Stimulated activated naive CD8-positive, alpha-beta T cell treated with anti-CD3 and anti-CD28 coated beads, Interleukin-15, Interleukin-2, amounts not matched to agents 100 ng/mL and 50 ng/mL, for 24 hours (primary cell): ENCODE measurements at regions not wholly inside any gene's neighbourhood (a gene's known extent, or its start where the extent isn't known, plus 50 kb on each side); places are given as distances from the start of the nearest gene placed in this dataset.
"Not testable (repeated sequence)": the region's sequence is repeated elsewhere in the genome, so short reads cannot be mapped to it uniquely, and the experiment has no call there.

ENCODE experiments used
- H3K27ac Mint-ChIP-seq: one replicate; pipeline ENCODE4 v1.8.0; 2021; ENCODE audit warnings: mild to moderate bottlenecking, mixed read lengths
- H3K27me3 Mint-ChIP-seq: one replicate; pipeline ENCODE4 v1.8.0; 2021; ENCODE audit warnings: mixed read lengths
- H3K36me3 Mint-ChIP-seq: one replicate; pipeline ENCODE4 v1.8.0; 2021; ENCODE audit warnings: low read depth, mixed read lengths
- H3K4me1 Mint-ChIP-seq: one replicate; pipeline ENCODE4 v1.8.0; 2021; ENCODE audit warnings: low read depth, mixed read lengths
- H3K4me3 Mint-ChIP-seq: one replicate; pipeline ENCODE4 v1.8.0; 2021; ENCODE audit warnings: mild to moderate bottlenecking, mixed read lengths
- H3K9me3 Mint-ChIP-seq: one replicate; pipeline ENCODE4 v1.8.0; 2021; ENCODE audit warnings: mixed read lengths

DNA sequence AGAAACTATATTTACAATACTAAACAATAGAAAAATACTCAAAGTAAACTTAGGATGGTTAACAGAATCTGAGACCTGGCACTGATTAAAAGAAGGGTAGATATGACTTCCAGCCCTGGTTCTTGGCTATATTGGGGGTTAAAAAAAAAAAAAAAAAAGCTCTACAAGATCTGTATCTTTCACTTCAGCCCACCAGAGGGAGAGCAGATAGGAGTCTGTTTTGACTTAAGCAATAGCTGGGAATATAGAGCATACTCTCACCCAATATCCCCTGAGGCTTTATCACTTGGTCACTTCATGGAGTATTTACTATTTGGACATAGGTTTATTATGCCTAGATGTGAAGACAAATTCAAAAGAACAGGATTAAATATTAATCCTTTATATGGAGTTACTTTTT is 598.9 kb upstream of the LINC00305 start:
- Mint-ChIP-seq H3K36me3 (no peaks in the 10 kb centered on the region), H3K4me3 (no peak overlapping the region), H3K27ac (no peak overlapping the region), H3K27me3 (no peaks in the 10 kb centered on the region), H3K9me3 (peaks cover 15% of the 10 kb centered on the region), H3K4me1 (no peaks in the 10 kb centered on the region)

DNA sequence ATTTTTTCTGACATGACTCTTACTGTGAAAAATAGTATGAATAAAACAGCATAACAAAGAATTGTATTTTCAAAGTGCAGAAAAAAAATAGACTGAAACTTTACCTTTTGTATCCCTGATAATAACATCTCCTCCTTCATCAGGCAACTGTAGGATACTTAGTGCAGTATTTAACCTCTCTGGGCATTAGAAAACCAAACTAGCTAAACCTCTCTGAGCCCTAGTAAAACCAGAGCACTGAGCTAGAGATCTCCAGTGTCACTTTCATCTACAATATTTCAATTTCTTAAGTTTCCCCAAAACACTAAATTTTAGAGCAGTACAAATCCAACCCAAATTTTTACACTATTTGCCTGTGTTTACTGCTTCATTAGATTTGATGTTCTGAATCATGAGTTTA is 594.0 kb upstream of the LINC00305 start:
- no peak overlapping the region for H3K27ac Mint-ChIP-seq
- H3K4me1 Mint-ChIP-seq, result no peaks in the 10 kb centered on the region
- H3K27me3 Mint-ChIP-seq, result no peaks in the 10 kb centered on the region
- H3K36me3 Mint-ChIP-seq, result no peaks in the 10 kb centered on the region
- peaks cover 4% of the 10 kb centered on the region for H3K9me3 Mint-ChIP-seq
- H3K4me3 Mint-ChIP-seq, result no peak overlapping the region

DNA sequence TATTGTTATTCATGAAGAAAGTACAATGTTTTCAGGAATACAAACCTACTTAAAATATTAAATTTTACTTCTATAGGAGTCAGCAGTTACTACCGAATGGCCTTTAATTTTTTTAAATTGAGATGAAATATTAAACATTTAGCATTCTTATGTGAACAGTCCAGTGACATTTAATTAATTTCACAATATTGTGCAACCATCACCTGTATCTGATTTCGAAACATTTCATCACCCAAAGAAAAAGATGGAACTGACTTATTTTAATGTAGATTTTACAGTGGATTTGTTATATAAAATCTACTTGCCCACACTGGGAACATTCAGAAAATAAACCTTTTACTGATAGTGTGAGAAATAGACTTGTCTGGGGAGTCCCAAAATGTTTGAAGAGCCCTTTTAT is 585.2 kb upstream of the LINC00305 start:
- Mint-ChIP-seq H3K4me1 (no peaks in the 10 kb centered on the region), H3K9me3 (peaks cover 7% of the 10 kb centered on the region), H3K27me3 (no peaks in the 10 kb centered on the region), H3K4me3 (no peak overlapping the region), H3K36me3 (no peaks in the 10 kb centered on the region), H3K27ac (no peak overlapping the region)

DNA sequence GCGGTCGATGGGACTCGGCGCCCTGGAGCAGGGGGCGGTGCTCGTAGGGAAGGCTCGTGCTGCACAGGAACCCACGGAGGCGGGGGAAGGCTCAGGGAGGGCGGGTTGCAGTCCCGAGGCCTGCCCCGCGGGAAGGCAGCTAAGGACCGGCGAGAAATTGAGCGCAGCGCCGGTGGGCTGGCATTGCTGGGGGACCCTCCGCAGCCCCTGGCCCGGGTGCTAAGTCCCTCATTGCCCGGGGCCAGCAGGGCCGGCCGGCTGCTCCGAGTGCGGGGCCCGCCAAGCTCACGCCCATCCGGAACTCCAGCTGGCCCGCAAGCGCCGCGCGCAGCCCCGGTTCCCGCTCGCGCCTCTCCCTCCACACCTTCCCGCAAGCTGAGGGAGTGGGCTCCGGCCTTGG is 576.8 kb upstream of the LINC00305 start:
- H3K9me3 Mint-ChIP-seq, H3K4me3 Mint-ChIP-seq, H3K27me3 Mint-ChIP-seq, H3K27ac Mint-ChIP-seq, H3K36me3 Mint-ChIP-seq, H3K4me1 Mint-ChIP-seq: not testable (repeated sequence)

DNA sequence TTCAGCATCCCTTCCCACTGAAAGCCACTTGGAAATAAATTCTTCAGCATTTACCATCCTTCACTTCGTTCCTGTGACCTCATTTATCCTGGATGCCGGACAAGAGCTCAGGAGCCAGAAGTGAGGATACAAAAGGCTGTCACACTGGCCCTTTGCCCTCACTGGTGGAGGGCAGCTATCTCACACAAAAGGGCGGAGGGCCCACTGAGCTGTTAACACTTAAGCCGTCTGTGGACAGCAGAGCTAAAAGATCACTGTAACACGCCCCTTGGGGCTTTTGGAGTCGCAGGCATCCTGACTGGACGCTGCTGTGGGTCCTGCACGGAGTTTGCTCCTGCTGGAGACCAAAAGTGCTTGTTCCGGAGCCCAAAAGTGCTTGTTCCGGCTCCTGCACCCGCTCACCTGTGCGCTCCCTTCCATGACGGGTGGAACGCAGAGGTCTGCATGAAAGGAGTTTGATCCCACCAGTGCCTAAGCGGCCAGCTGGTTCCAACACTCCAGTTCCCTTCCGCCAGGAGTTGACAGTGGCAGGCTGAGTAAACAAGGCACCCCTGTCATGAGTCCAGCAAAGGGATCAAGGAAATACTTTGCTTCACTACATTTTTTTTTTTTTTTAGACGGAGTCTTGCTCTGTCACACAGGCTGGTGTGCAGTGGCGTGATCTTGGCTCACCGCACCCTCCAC is 572.0 kb upstream of the LINC00305 start:
- no peaks in the 10 kb centered on the region for H3K27me3 Mint-ChIP-seq
- no peaks in the 10 kb centered on the region for H3K9me3 Mint-ChIP-seq
- H3K4me3 Mint-ChIP-seq, result no peak overlapping the region
- no peak overlapping the region for H3K27ac Mint-ChIP-seq
- no peaks in the 10 kb centered on the region for H3K36me3 Mint-ChIP-seq
- H3K4me1 Mint-ChIP-seq, result no peaks in the 10 kb centered on the region

DNA sequence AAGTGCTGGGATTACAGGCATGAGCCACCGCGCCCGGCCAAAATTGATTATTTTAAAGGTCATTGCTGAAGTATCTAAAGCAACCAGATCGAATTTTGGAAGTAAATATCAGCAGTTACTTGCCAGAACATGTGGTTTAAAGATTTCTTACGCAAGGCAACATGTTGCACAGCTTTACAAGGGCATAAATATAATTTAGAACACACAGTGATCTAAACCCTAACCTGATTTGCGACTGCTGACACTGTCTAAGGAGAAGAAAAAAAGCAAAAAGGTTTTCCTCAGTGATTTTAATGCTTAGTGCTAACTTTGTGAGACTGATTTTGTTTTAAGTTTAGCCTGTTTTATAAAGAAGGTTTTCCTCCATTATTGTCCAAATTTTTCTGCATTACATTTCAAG is 569.9 kb upstream of the LINC00305 start:
- Mint-ChIP-seq H3K36me3 (no peaks in the 10 kb centered on the region), H3K27ac (no peak overlapping the region), H3K4me3 (no peak overlapping the region), H3K4me1 (no peaks in the 10 kb centered on the region), H3K27me3 (no peaks in the 10 kb centered on the region), H3K9me3 (no peaks in the 10 kb centered on the region)

DNA sequence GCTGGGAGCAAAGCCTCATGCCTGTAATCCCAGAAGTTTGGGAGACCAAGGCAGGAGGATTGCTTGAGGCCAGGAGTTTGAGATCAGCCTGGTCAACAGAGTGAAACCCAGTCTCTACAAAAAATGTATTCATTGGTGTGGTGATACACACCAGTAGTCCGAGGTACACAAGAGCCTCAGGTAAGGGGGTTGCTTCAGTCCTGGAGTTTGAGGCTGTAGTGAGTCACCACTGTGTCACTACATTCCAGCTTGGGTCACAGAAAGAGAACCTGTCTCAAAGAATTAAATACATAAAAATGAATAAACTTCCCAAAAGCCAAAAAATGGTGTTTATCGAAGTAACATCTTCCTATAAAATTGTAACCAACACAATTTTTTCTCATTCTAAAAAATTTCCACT is 568.1 kb upstream of the LINC00305 start:
- Mint-ChIP-seq H3K9me3 (no peaks in the 10 kb centered on the region), H3K36me3 (no peaks in the 10 kb centered on the region), H3K27me3 (no peaks in the 10 kb centered on the region), H3K27ac (no peak overlapping the region), H3K4me1 (peaks cover 5% of the 10 kb centered on the region), H3K4me3 (no peak overlapping the region)

DNA sequence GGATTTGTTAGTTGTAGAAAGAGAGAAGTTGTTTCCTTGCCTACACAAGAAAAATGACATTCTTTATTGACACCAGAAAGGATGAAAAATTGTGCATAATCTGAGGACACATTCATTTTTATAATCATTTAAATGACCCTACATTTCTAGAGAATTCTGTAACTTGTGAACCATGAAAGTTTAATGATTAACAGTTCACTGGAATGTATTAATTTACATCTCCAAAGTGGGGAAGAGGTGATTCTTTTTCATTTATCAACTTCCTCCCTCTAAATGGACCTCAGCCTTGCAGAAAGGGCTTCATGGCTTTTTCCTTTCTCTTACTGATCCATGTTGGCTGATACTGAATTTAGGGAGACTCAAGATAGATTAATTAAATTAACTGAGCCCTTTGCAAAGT is 565.2 kb upstream of the LINC00305 start:
- H3K9me3 Mint-ChIP-seq, result no peaks in the 10 kb centered on the region
- H3K36me3 Mint-ChIP-seq, result no peaks in the 10 kb centered on the region
- H3K27me3 Mint-ChIP-seq, result no peaks in the 10 kb centered on the region
- no peak overlapping the region for H3K4me3 Mint-ChIP-seq
- peaks cover 5% of the 10 kb centered on the region for H3K4me1 Mint-ChIP-seq
- H3K27ac Mint-ChIP-seq, result no peak overlapping the region

DNA sequence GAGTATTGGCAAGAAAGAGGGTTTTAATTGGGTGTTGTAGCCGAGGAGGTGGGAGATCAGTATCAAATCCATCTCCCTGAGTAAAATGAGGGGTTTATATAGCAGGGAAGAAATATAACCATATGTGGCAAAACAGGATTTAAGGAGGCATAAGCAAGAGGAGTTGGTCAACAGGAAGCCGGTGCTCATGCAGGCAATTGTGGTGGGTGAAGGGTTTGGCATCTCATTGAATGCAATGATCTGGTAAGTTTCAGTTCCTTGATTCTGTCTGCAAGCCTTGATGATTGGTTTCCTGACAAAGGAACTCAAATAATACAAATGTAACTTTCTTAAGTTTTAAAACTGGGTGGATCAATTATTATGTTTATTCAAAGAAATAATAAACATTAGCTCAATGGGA is 564.4 kb upstream of the LINC00305 start:
- H3K4me3 Mint-ChIP-seq, result no peak overlapping the region
- peak overlapping the region; percentile 21 for H3K27ac Mint-ChIP-seq
- no peaks in the 10 kb centered on the region for H3K36me3 Mint-ChIP-seq
- H3K4me1 Mint-ChIP-seq, result peaks cover 5% of the 10 kb centered on the region
- H3K9me3 Mint-ChIP-seq, result no peaks in the 10 kb centered on the region
- no peaks in the 10 kb centered on the region for H3K27me3 Mint-ChIP-seq

DNA sequence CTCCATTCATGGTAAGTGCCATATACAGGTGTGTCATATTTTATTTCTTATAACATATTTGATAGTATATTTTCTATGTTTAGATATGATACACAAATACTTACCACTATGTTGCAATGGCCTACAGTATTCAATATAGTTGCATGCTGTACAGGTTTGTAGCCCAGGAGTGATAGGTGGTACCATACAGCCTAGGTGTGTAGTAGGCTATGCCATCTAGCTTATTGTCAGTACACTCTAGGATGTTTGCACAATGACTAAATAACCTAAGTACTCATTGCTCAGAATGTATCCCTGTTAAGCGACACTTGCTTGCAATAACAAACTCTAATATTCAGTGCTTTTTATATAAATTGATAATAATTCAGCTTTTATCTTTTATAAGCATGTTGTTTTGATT is 563.1 kb upstream of the LINC00305 start:
- Mint-ChIP-seq H3K27ac (no peak overlapping the region), H3K9me3 (no peaks in the 10 kb centered on the region), H3K36me3 (no peaks in the 10 kb centered on the region), H3K4me3 (no peak overlapping the region), H3K4me1 (peaks cover 5% of the 10 kb centered on the region), H3K27me3 (no peaks in the 10 kb centered on the region)

DNA sequence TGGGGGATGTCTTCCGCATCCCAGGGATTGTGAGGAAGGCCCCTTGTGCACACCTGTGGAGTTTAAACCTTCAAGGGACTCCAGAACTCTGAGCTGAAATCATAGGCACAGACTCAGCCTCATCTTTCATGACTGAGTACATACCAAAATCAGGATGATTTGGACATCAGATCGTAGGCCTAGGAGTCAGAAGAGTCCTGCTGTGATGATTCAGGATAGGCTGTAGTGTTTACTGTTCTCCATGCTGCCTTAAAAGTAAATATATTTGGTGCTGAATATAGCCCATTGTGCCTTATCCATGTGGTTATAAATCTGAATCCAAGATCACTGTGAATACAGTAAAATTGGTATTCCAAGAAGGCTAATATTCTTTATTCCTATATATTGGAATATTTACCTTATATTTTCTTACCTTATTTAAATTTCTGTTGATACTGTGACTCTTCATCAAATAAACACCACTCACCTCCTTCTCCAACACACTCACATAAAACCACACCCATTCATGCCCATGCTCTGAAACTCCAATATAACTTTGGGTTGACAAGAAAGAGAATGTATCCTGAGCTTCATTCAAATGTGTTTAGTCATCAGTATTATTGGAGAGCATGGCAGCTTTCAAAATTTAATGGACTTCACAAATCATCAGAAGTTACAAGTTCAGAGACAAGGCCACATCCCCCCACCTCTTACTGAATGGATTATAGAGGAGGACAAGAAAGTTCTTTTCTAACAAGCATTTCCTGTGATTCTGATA is 561.4 kb upstream of the LINC00305 start:
- Mint-ChIP-seq H3K27ac (no peak overlapping the region), H3K4me1 (peaks cover 5% of the 10 kb centered on the region), H3K36me3 (no peaks in the 10 kb centered on the region), H3K9me3 (no peaks in the 10 kb centered on the region), H3K4me3 (no peak overlapping the region), H3K27me3 (no peaks in the 10 kb centered on the region)

DNA sequence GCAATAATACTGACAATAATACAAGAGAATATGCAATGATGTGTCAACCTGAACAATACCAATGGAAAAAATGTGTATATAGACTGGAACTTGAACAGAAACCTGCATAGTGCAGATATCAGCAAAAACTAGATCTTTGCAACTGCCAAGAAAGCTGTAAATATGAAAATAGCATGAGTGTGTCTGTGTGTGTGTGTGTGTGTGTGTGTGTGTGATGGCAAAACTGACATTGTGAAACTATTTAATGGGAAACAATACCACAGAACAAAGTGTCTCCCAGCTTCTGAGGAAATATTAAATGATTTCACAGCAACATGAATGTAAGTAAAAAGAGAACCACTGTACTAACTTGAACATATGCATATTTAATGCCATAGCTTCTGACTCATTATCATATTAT is 558.2 kb upstream of the LINC00305 start:
- H3K27ac Mint-ChIP-seq, result no peak overlapping the region
- H3K36me3 Mint-ChIP-seq, result no peaks in the 10 kb centered on the region
- H3K4me3 Mint-ChIP-seq, result no peak overlapping the region
- no peaks in the 10 kb centered on the region for H3K27me3 Mint-ChIP-seq
- H3K9me3 Mint-ChIP-seq, result peaks cover 4% of the 10 kb centered on the region
- no peaks in the 10 kb centered on the region for H3K4me1 Mint-ChIP-seq

DNA sequence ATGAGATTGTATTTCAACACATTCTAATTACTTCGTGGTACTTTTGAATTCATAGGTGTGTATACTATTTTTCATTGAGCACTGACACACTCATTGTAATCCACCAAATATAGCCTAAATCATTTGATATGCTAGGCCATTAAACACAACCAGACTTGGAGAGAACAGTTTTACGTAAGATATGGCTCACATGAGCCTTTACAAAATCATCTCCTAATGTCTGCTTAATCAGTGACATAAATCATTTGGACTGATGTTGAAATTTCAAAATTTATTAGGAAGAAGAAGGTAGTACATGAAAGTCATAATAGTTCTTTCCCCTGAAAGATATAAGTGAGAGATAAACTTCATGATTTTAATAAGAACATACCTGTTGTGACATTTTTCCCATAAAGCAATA is 550.2 kb upstream of the LINC00305 start:
- H3K4me1 Mint-ChIP-seq, result no peaks in the 10 kb centered on the region

DNA sequence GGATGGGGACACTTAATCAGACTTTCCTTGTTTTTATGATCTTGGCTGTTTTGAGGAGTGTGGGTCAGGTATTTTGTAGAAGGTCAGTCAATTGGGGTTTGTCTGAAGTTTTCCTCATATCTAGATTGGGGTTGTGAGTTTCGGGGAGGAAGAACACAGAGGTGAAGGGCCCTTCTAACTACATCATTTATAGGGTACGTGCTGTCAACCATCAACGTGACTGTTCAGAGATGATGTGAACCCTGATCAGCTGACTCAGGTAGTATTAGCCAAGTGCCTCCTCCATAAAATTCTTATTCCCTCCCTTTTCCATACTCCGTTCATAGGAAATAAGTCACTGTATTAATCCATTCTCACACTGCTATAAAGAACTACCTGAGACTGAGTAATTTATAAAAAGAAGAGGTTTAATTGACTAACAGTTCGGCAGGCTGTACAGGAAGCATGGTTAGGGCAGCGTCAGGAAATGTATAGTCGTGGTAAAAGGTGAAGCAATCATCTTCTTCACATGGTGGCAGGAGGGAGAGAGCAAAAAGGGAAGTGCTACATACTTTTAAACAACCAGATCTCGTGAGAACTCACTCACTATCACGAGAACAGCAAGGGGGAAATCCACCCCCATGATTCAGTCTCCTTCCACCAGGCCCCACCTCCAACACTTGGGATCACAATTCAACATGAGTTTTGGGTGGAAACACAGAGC is 547.1 kb upstream of the LINC00305 start:
- no peaks in the 10 kb centered on the region for H3K27me3 Mint-ChIP-seq

More for the DNA sequence above, 550.2 kb upstream of the LINC00305 start:
- Mint-ChIP-seq H3K27ac (no peak overlapping the region), H3K27me3 (no peaks in the 10 kb centered on the region), H3K36me3 (no peaks in the 10 kb centered on the region), H3K9me3 (peaks cover 14% of the 10 kb centered on the region), H3K4me3 (no peak overlapping the region)

DNA sequence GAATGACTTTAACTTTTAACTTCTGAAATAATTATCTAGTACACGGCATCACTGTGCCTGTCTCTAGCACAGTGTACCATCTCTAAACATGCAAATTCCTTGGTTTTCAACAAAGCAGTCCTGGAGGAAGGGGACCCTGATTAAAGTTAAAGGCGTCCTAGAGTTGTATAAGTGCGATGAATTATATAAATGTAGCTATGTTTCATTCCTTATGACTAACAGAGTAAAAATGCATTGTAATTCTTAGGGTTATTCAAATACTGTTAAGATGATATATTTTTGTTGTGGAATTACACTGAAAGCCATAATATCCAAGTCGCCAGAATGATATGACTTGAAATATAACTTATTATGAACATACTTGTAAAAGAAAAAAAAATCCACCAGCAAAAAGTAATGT is 544.9 kb upstream of the LINC00305 start:
- Mint-ChIP-seq H3K4me1 (no peaks in the 10 kb centered on the region), H3K9me3 (peaks cover 11% of the 10 kb centered on the region), H3K27me3 (no peaks in the 10 kb centered on the region), H3K36me3 (no peaks in the 10 kb centered on the region), H3K27ac (no peak overlapping the region), H3K4me3 (no peak overlapping the region)

More for the DNA sequence above, 547.1 kb upstream of the LINC00305 start:
- Mint-ChIP-seq H3K9me3 (peaks cover 11% of the 10 kb centered on the region), H3K4me1 (no peaks in the 10 kb centered on the region), H3K4me3 (no peak overlapping the region), H3K36me3 (no peaks in the 10 kb centered on the region), H3K27ac (no peak overlapping the region)
